Glutamatergic neuron (in vitro differentiated cells): ENCODE measurements at regions not wholly inside any gene's neighbourhood (a gene's known extent, or its start where the extent isn't known, plus 50 kb on each side); places are given as distances from the start of the nearest gene placed in this dataset.

Experiments used
- DNase-seq: peaks from one replicate; pipeline ENCODE4 v3.0.0; 2022
- H3K27ac Mint-ChIP-seq: one replicate; pipeline ENCODE4 v1.8.0; 2020; ENCODE audit warnings: mild to moderate bottlenecking, mixed read lengths, inconsistent platforms; ENCODE audit not compliant: unreplicated experiment
- H3K27me3 Mint-ChIP-seq: one replicate; pipeline ENCODE4 v1.8.0; 2020; ENCODE audit warnings: mild to moderate bottlenecking, moderate library complexity, mixed read lengths, inconsistent platforms; ENCODE audit not compliant: unreplicated experiment
- H3K36me3 Mint-ChIP-seq: one replicate; pipeline ENCODE4 v1.8.0; 2020; ENCODE audit warnings: mild to moderate bottlenecking, mixed read lengths, inconsistent platforms; ENCODE audit not compliant: unreplicated experiment
- H3K4me1 Mint-ChIP-seq: one replicate; pipeline ENCODE4 v1.8.0; 2020; ENCODE audit warnings: mild to moderate bottlenecking, low read depth, mixed read lengths, inconsistent platforms; ENCODE audit not compliant: unreplicated experiment
- H3K4me3 Mint-ChIP-seq: one replicate; pipeline ENCODE4 v1.8.0; 2020; ENCODE audit warnings: mild to moderate bottlenecking, mixed read lengths, inconsistent platforms; ENCODE audit not compliant: unreplicated experiment
- H3K9me3 Mint-ChIP-seq: one replicate; pipeline ENCODE4 v1.8.0; 2020; ENCODE audit warnings: mild to moderate bottlenecking, moderate library complexity, mixed read lengths, inconsistent platforms; ENCODE audit not compliant: unreplicated experiment
- CTCF ChIP-seq: fragments of 200-600 bp; sonication (generic); IDR thresholded peaks from one replicate; pipeline ENCODE4 v1.5.0; 2021; ENCODE audit not compliant: partially characterized antibody, unreplicated experiment

GRCh38 chr11:134764966-134765365, 352.9 kb upstream of the B3GAT1 start:
- H3K27ac Mint-ChIP-seq = no peak overlapping the region
- peaks cover 15% of the 10 kb centered on the region for H3K4me1 Mint-ChIP-seq
- H3K9me3 Mint-ChIP-seq = peaks cover 17% of the 10 kb centered on the region
- peaks cover 26% of the 10 kb centered on the region for H3K36me3 Mint-ChIP-seq
- no peak for DNase-seq
- H3K4me3 Mint-ChIP-seq = peak overlapping the region; percentile 19
- peaks cover 4% of the 10 kb centered on the region for H3K27me3 Mint-ChIP-seq
- no peak for TF ChIP-seq CTCF

GRCh38 chr11:134764367-134764766, 352.3 kb upstream of the B3GAT1 start:
- H3K36me3 Mint-ChIP-seq = peaks cover 26% of the 10 kb centered on the region
- H3K4me3 Mint-ChIP-seq = no peak overlapping the region
- peaks cover 17% of the 10 kb centered on the region for H3K9me3 Mint-ChIP-seq
- H3K27me3 Mint-ChIP-seq = peaks cover 4% of the 10 kb centered on the region
- peaks cover 15% of the 10 kb centered on the region for H3K4me1 Mint-ChIP-seq
- no peak for TF ChIP-seq CTCF
- H3K27ac Mint-ChIP-seq = no peak overlapping the region
- no peak for DNase-seq

DNA sequence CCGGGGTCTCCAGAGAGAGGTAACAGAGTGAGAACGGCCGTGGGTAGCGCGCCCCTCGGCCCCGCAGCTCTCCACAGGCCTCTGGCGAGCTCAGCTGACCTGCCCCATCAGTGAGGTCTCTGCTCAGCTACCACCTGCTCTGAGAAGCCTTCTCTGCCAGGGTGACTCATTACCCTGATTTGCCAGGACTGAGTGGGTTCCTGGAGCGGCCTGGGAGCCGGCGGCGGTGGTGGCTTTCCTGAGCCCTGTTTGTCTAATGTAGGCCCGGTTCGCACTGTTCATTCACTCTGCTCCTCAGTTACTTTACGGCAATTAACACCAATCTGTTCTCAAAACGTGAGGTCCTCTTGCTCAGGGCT, 351.0 kb upstream of the B3GAT1 start:
- Mint-ChIP-seq H3K27ac (peak overlapping the region; percentile 50), H3K4me3 (peak overlapping the region; percentile 72), H3K4me1 (peaks cover 25% of the 10 kb centered on the region), H3K9me3 (peaks cover 13% of the 10 kb centered on the region), H3K36me3 (peaks cover 17% of the 10 kb centered on the region), H3K27me3 (peaks cover 4% of the 10 kb centered on the region)
- TF ChIP-seq CTCF = no peak
- no peak for DNase-seq

DNA sequence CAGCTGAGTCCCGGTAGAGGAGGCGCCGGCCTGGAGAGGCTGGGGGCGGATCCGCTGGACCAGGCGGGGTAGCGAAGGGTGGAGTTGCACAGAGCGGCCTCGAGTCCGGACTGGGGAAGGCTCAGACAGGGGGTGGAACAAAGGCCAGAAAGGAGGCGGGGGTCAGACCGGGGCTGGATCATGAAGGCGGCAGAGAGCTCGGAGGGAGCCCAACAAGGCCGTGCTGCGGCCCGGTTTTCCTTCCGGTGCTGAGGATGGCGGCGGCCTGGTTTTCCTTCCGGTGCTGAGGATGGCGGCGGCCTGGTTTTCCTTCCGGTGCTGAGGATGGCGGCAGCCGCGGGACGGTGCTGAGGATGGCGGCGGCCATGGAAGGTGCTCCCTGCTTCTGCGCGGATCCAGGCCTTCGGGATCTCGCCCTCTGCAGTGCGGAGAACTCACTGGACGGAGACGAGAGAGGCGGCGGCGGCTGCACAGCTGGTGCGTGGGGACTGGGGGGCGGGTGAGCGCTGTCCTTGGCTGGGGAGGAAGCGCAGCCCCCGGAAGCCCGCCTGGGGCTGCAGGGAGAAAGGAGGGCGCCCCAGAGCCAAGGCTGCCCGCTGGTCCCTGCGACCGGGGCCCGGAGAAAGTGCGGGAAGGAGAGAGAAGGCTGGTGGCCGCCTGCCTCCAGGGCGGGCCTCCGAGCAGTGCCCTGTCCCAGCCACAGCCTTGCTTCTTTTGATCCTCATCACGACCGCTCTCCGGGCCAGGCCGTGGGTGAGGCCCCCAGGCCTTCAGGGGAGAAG, 350.4 kb upstream of the B3GAT1 start:
- H3K9me3 Mint-ChIP-seq = peaks cover 13% of the 10 kb centered on the region
- peaks cover 31% of the 10 kb centered on the region for H3K4me1 Mint-ChIP-seq
- TF ChIP-seq CTCF = no peak
- peaks cover 17% of the 10 kb centered on the region for H3K36me3 Mint-ChIP-seq
- DNase-seq = peak; percentile 48
- peaks cover 4% of the 10 kb centered on the region for H3K27me3 Mint-ChIP-seq
- H3K4me3 Mint-ChIP-seq = peak overlapping the region; percentile 72
- H3K27ac Mint-ChIP-seq = peak overlapping the region; percentile 68

DNA sequence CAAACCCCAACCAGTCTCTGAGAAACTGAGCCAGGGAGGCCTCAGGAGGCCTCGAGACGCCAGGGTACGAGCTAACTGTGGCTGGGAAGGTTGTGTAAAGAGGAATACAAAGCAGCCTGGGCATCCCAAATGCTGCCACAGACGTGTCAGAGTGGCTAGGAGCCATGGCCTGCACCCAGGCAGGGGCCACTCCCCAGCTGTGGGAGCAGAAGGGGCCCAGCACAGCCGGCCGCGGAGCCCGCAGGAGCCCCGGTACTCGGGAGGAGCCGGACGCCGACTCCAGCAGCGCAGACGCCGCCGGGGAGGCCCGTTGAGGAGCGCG, 349.8 kb upstream of the B3GAT1 start:
- H3K4me3 Mint-ChIP-seq = peak overlapping the region; percentile 78
- peaks cover 4% of the 10 kb centered on the region for H3K27me3 Mint-ChIP-seq
- peaks cover 31% of the 10 kb centered on the region for H3K4me1 Mint-ChIP-seq
- TF ChIP-seq CTCF = no peak
- H3K27ac Mint-ChIP-seq = peak overlapping the region; percentile 80
- H3K36me3 Mint-ChIP-seq = peaks cover 15% of the 10 kb centered on the region
- no peak for DNase-seq
- peaks cover 11% of the 10 kb centered on the region for H3K9me3 Mint-ChIP-seq
